Kidney (tissue), 13 donors: ENCODE measurements at regions not wholly inside any gene's neighbourhood (a gene's known extent, or its start where the extent isn't known, plus 50 kb on each side); places are given as distances from the start of the nearest gene placed in this dataset.

Experiments
- DNase-seq, 5 donors: peaks; one replicate each; pipeline ENCODE4 v3.0.0-alpha.2; 2013 to 2020
- FAIRE-seq: peaks from 2 replicates; lab custom pipeline; 2012; peaks lifted over from hg19 to GRCh38; lab: Jason Lieb, UNC
- H3K27ac ChIP-seq, 2 donors: one replicate each; pipeline ENCODE4 v1.7.0; 2013; ENCODE audit warnings: low read depth in 2 of 2, low read length in 2 of 2, inconsistent platforms in 1 of 2
- H3K27me3 ChIP-seq: one replicate; pipeline ENCODE4 v1.7.1; 2013; ENCODE audit warnings: low read length, inconsistent platforms; ENCODE audit not compliant: control insufficient read depth, insufficient read depth
- H3K36me3 ChIP-seq, 3 donors: one replicate each; pipeline versions ENCODE4 v1.7.0 to v1.7.1; 2013; ENCODE audit warnings: low read length in 3 of 3, control low read depth in 1 of 3, inconsistent platforms in 1 of 3; ENCODE audit not compliant: insufficient read depth in 3 of 3, control insufficient read depth in 2 of 3
- H3K4me1 ChIP-seq, 3 donors: one replicate each; pipeline versions ENCODE4 v1.7.0 to v1.7.1; 2013; ENCODE audit warnings: low read length in 3 of 3, inconsistent platforms in 1 of 3, low read depth in 1 of 3; ENCODE audit not compliant: control insufficient read depth in 2 of 3, insufficient read depth in 2 of 3
- H3K4me3 ChIP-seq, 3 donors: one replicate each; pipeline versions ENCODE4 v1.7.0 to v1.8.1; 2013; ENCODE audit warnings: low read length in 3 of 3, control low read depth in 1 of 3, inconsistent platforms in 1 of 3
- H3K9ac ChIP-seq, 3 donors: one replicate each; pipeline versions ENCODE4 v1.7.0 to v1.7.1; 2013; ENCODE audit warnings: low read length in 3 of 3, control low read depth in 1 of 3, inconsistent platforms in 1 of 3
- H3K9me3 ChIP-seq, 3 donors: one replicate each; pipeline versions ENCODE4 v1.7.0 to v1.7.1; 2013; ENCODE audit warnings: low read length in 3 of 3, control low read depth in 1 of 3, inconsistent platforms in 1 of 3; ENCODE audit not compliant: control insufficient read depth in 2 of 3, insufficient read depth in 1 of 3
- CTCF ChIP-seq: IDR thresholded peaks from 3 replicates; pipeline ENCODE4 v1.5.1; 2012; ENCODE audit warnings: mild to moderate bottlenecking, moderate library complexity, borderline replicate concordance; ENCODE audit not compliant: insufficient read depth; ENCODE audit errors: extremely low read depth
- intact Hi-C: fragments of 100-400 bp; cut with DNase I; formaldehyde crosslinking; loops from one replicate; pipeline ENCODE4 v1.11.1; 2022
- donor health status: control.
- donor health status: control.
- donor health status: control.
- donor health status: control.
- donor health status: control.
- donor health status: DM: yes; HTN: yes; CAD: no.
- donor health status: Normal renal cell carcinoma (clear cell type).

DNA sequence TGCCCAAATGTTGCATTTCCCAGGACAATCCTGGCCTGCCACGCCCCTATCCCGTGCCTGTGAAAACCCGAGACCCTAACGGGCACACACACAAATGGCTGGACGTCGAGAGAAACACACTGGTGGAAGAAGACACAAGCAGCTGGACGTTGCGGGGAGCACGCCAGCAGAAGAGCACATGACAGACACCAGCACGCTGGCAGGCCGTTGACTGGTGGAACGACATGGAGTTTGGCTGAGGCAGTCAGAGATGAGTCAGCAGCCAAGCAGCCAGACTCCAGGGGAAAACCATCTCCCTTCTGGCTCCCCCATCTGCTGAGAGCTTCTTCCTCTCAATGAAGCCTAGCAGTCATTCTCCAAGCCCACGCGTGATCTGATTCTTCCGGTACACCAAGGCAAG lies 606.7 kb upstream of the LRRC4C start:
- TF ChIP-seq CTCF, result no peak
- Histone ChIP-seq H3K27ac (no peak overlapping the region), H3K36me3 (no peaks in the 10 kb centered on the region), H3K4me1 (no peaks in the 10 kb centered on the region), H3K27me3 (no peaks in the 10 kb centered on the region), H3K9ac (no peak overlapping the region), H3K4me3 (no peak overlapping the region), H3K9me3 (no peaks in the 10 kb centered on the region)
- DNase-seq (peak in 1 of 5 donors; percentile 42), FAIRE-seq (no peak)
- intact Hi-C loops, result no loop called here

GRCh38 chr11:42074306-42074705 lies 614.9 kb upstream of the LRRC4C start:
- no peak for TF ChIP-seq CTCF
- DNase-seq (no peak), FAIRE-seq (no peak)
- no peak overlapping the region for H3K4me3 ChIP-seq
- no peaks in the 10 kb centered on the region for H3K4me1 ChIP-seq
- H3K27ac ChIP-seq, result no peak overlapping the region
- H3K9me3 ChIP-seq, result no peaks in the 10 kb centered on the region
- intact Hi-C loops, result no loop called here
- no peak overlapping the region for H3K9ac ChIP-seq
- H3K36me3 ChIP-seq, result no peaks in the 10 kb centered on the region
- H3K27me3 ChIP-seq, result no peaks in the 10 kb centered on the region

DNA sequence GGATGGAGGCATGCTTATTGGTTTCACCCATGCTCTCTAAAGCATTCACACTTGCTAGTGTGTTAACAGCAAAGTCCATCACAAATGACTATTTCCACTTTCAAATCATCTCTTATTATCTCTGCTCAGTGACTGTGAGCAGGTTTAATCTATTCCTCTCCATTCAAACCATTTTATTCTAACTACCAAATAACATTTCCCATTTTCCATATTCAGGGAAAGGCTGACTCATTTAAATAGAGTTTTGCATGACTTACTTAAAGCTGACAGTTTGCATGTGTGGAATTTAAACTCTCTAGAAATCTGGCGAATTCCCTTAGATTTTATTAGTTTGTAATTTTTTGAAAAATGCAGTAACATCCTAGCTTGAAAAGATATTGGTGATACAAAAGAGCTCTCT lies 615.7 kb upstream of the LRRC4C start:
- Histone ChIP-seq H3K27me3 (no peaks in the 10 kb centered on the region), H3K9ac (no peak overlapping the region), H3K4me1 (no peaks in the 10 kb centered on the region), H3K9me3 (no peaks in the 10 kb centered on the region), H3K36me3 (no peaks in the 10 kb centered on the region), H3K27ac (no peak overlapping the region), H3K4me3 (no peak overlapping the region)
- intact Hi-C loops, result no loop called here
- DNase-seq (no peak), FAIRE-seq (no peak)
- TF ChIP-seq CTCF, result no peak

DNA sequence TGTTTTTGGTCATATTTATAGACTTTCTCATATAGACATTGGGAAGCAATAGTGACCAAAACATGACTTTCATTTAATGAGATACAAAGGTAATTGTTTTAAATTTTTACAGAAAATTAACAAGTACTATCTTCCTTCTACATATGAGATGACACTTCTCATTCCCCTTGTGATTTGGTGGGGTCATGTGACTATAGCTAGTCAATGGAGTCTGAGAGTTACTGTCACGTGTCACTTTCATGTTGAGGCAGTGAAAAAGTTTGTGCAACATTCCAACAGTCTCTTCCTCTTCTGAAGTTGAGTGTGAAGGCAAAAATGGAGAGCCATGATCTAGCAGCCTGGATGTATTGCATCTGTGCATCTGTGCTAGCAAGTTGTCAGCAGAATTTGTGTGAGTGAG lies 618.3 kb upstream of the LRRC4C start:
- H3K27me3 ChIP-seq, result no peaks in the 10 kb centered on the region
- no peak overlapping the region for H3K27ac ChIP-seq
- no peaks in the 10 kb centered on the region for H3K9me3 ChIP-seq
- no peak overlapping the region for H3K9ac ChIP-seq
- no peaks in the 10 kb centered on the region for H3K4me1 ChIP-seq
- intact Hi-C loops, result no loop called here
- FAIRE-seq, result no peak
- no peak for TF ChIP-seq CTCF
- DNase-seq, result no peak
- no peaks in the 10 kb centered on the region for H3K36me3 ChIP-seq
- H3K4me3 ChIP-seq, result no peak overlapping the region
